ENCODE measurements at regions not wholly inside any gene's neighbourhood (a gene's known extent, or its start where the extent isn't known, plus 50 kb on each side); places are given as distances from the start of the nearest gene placed in this dataset.

- TF ChIP-seq, protein P1, sequence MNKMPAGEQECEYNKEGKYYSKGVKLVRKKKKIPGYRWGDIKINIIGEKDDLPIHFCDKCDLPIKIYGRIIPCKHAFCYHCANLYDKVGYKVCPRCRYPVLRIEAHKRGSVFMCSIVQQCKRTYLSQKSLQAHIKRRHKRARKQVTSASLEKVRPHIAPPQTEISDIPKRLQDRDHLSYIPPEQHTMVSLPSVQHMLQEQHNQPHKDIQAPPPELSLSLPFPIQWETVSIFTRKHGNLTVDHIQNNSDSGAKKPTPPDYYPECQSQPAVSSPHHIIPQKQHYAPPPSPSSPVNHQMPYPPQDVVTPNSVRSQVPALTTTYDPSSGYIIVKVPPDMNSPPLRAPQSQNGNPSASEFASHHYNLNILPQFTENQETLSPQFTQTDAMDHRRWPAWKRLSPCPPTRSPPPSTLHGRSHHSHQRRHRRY (tag by site-specific recombination; IDR thresholded peaks at IDR 0.05) = no peak
- TF ChIP-seq KLF17 (tag by site-specific recombination; IDR thresholded peaks at IDR 0.05) (no peak), HOXA7 (CRISPR knock-in tag; IDR thresholded peaks at IDR 0.05; ENCODE audit: borderline replicate concordance) (no peak), ZNF548 (tag by site-specific recombination; IDR thresholded peaks at IDR 0.05) (no peak)
- TF ChIP-seq, protein P2, sequence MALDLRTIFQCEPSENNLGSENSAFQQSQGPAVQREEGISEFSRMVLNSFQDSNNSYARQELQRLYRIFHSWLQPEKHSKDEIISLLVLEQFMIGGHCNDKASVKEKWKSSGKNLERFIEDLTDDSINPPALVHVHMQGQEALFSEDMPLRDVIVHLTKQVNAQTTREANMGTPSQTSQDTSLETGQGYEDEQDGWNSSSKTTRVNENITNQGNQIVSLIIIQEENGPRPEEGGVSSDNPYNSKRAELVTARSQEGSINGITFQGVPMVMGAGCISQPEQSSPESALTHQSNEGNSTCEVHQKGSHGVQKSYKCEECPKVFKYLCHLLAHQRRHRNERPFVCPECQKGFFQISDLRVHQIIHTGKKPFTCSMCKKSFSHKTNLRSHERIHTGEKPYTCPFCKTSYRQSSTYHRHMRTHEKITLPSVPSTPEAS (tag by site-specific recombination; IDR thresholded peaks at IDR 0.05) = no peak
These were observed 646.7 kb downstream of the BCOR start (continued) for GRCh38 chrX:39451046-39451445.

GRCh38 chrX:39452401-39452800 is 645.4 kb downstream of the BCOR start:
- no peaks in the 10 kb centered on the region for H3K36me3 ChIP-seq (ENCODE audit: control insufficient read depth in 2 of 2, insufficient read depth in 1 of 2, low read length in 2 of 2)
- CTCF ChIA-PET = no interaction called here
- POLR2A ChIA-PET = no interaction called here
- no peak for TF ChIP-seq ZNF776 (tag by site-specific recombination; IDR thresholded peaks at IDR 0.05; ENCODE audit: borderline replicate concordance)
- no peak for TF ChIP-seq ZNF48 (tag by site-specific recombination; IDR thresholded peaks at IDR 0.05)
- TF ChIP-seq ZNF548 (tag by site-specific recombination; IDR thresholded peaks at IDR 0.05) = no peak
- no peak for TF ChIP-seq ZNF23 (tag by site-specific recombination; IDR thresholded peaks at IDR 0.05; ENCODE audit: borderline replicate concordance)
- TF ChIP-seq ZNF155 (tag by site-specific recombination; IDR thresholded peaks at IDR 0.05) = no peak
- no peak for TF ChIP-seq ZNF792 (tag by site-specific recombination; IDR thresholded peaks at IDR 0.05)
- TF ChIP-seq, protein P3, sequence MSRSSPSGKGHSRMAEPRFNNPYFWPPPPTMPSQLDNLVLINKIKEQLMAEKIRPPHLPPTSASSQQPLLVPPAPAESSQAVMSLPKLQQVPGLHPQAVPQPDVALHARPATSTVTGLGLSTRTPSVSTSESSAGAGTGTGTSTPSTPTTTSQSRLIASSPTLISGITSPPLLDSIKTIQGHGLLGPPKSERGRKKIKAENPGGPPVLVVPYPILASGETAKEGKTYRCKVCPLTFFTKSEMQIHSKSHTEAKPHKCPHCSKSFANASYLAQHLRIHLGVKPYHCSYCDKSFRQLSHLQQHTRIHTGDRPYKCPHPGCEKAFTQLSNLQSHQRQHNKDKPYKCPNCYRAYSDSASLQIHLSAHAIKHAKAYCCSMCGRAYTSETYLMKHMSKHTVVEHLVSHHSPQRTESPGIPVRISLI (tag by site-specific recombination; IDR thresholded peaks at IDR 0.05) = no peak
- TF ChIP-seq ZNF221 (tag by site-specific recombination; IDR thresholded peaks at IDR 0.05; ENCODE audit: borderline replicate concordance) = no peak
- no peak for TF ChIP-seq SP7 (tag by site-specific recombination; IDR thresholded peaks at IDR 0.05)
- no peak for TF ChIP-seq GLIS2 (tag by site-specific recombination; IDR thresholded peaks at IDR 0.05)
- TF ChIP-seq KLF7 (tag by site-specific recombination; IDR thresholded peaks at IDR 0.05; ENCODE audit: borderline replicate concordance) = no peak
- no peak overlapping the region for H3K27ac ChIP-seq (ENCODE audit: extremely low read depth, low read depth, low read length)
- H3K4me3 ChIP-seq (ENCODE audit: low read depth, low read length) = no peak overlapping the region
- no peaks in the 10 kb centered on the region for H3K9me3 ChIP-seq (ENCODE audit: control insufficient read depth, insufficient read depth, low read depth, low read length)
- no peaks in the 10 kb centered on the region for H3K4me1 ChIP-seq (ENCODE audit: control insufficient read depth, insufficient read depth, low read length)

- ChIA-PET CTCF (interaction anchor here (1.1 kb wide), 1 partner anchor 188 kb away, joined by 4 read pairs; no protein-coding TSS in a partner anchor), POLR2A (no interaction called here)
- Histone ChIP-seq H3K36me3 (ENCODE audit: control insufficient read depth in 2 of 2, insufficient read depth in 1 of 2, low read length in 2 of 2) (no peaks in the 10 kb centered on the region), H3K9me3 (ENCODE audit: control insufficient read depth, insufficient read depth, low read depth, low read length) (no peaks in the 10 kb centered on the region), H3K27ac (ENCODE audit: extremely low read depth, low read depth, low read length) (no peak overlapping the region), H3K4me1 (ENCODE audit: control insufficient read depth, insufficient read depth, low read length) (no peaks in the 10 kb centered on the region), H3K4me3 (ENCODE audit: low read depth, low read length) (no peak overlapping the region)
- TF ChIP-seq ZNF473 (tag by site-specific recombination; IDR thresholded peaks at IDR 0.05) (no peak), ZNF404 (tag by site-specific recombination; IDR thresholded peaks at IDR 0.05) (no peak), ZNF398 (tag by site-specific recombination; IDR thresholded peaks at IDR 0.05) (no peak), ZNF555 (tag by site-specific recombination; conservative IDR thresholded peaks at IDR 0.05) (no peak), ZNF354C (tag by site-specific recombination; IDR thresholded peaks at IDR 0.05; ENCODE audit: borderline replicate concordance, low read depth) (no peak), ZNF157 (tag by site-specific recombination; IDR thresholded peaks at IDR 0.05) (no peak), TRIM28 (IDR thresholded peaks at IDR 0.05; ENCODE audit: borderline replicate concordance, low read length) (no peak), ZNF792 (tag by site-specific recombination; IDR thresholded peaks at IDR 0.05) (no peak)
- TF ChIP-seq, protein P4, sequence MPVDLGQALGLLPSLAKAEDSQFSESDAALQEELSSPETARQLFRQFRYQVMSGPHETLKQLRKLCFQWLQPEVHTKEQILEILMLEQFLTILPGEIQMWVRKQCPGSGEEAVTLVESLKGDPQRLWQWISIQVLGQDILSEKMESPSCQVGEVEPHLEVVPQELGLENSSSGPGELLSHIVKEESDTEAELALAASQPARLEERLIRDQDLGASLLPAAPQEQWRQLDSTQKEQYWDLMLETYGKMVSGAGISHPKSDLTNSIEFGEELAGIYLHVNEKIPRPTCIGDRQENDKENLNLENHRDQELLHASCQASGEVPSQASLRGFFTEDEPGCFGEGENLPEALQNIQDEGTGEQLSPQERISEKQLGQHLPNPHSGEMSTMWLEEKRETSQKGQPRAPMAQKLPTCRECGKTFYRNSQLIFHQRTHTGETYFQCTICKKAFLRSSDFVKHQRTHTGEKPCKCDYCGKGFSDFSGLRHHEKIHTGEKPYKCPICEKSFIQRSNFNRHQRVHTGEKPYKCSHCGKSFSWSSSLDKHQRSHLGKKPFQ (tag by site-specific recombination; IDR thresholded peaks at IDR 0.05) = no peak
- TF ChIP-seq, protein P5, sequence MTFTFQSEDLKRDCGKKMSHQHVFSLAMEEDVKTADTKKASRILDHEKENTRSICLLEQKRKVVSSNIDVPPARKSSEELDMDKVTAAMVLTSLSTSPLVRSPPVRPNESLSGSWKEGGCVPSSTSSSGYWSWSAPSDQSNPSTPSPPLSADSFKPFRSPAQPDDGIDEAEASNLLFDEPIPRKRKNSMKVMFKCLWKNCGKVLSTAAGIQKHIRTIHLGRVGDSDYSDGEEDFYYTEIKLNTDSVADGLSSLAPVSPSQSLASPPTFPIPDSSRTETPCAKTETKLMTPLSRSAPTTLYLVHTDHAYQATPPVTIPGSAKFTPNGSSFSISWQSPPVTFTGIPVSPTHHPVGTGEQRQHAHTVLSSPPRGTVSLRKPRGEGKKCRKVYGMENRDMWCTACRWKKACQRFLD (tag by site-specific recombination; IDR thresholded peaks at IDR 0.05) = no peak
These were observed 643.7 kb downstream of the BCOR start for GRCh38 chrX:39453889-39454621.

All from HEK293 (cell line).